Duodenal mucosa (tissue), 2 donors: ENCODE measurements at regions not wholly inside any gene's neighbourhood (a gene's known extent, or its start where the extent isn't known, plus 50 kb on each side); places are given as distances from the start of the nearest gene placed in this dataset.

Experiments
- H3K27ac ChIP-seq: one replicate; pipeline ENCODE4 v1.7.0; 2013; ENCODE audit warnings: low read depth, low read length
- H3K27me3 ChIP-seq, 2 donors: one replicate each; pipeline ENCODE4 v1.7.0; 2013; ENCODE audit warnings: low read length in 2 of 2, control low read depth in 1 of 2; ENCODE audit not compliant: insufficient read depth in 2 of 2, control insufficient read depth in 1 of 2
- H3K36me3 ChIP-seq, 2 donors: one replicate each; pipeline ENCODE4 v1.7.0; 2013; ENCODE audit warnings: low read length in 2 of 2, control low read depth in 1 of 2; ENCODE audit not compliant: insufficient read depth in 2 of 2, control insufficient read depth in 1 of 2
- H3K4me1 ChIP-seq, 2 donors: one replicate each; pipeline ENCODE4 v1.7.0; 2013; ENCODE audit warnings: low read length in 2 of 2, control low read depth in 1 of 2; ENCODE audit not compliant: insufficient read depth in 2 of 2, control insufficient read depth in 1 of 2
- H3K4me3 ChIP-seq, 2 donors: one replicate each; pipeline ENCODE4 v1.7.0; 2013; ENCODE audit warnings: low read length in 2 of 2, low read depth in 1 of 2
- H3K9ac ChIP-seq, 2 donors: one replicate each; pipeline ENCODE4 v1.7.0; 2013; ENCODE audit warnings: low read length in 2 of 2, low read depth in 1 of 2
- H3K9me3 ChIP-seq, 2 donors: one replicate each; pipeline ENCODE4 v1.7.0; 2013; ENCODE audit warnings: low read length in 2 of 2, control low read depth in 1 of 2; ENCODE audit not compliant: control insufficient read depth in 1 of 2

DNA sequence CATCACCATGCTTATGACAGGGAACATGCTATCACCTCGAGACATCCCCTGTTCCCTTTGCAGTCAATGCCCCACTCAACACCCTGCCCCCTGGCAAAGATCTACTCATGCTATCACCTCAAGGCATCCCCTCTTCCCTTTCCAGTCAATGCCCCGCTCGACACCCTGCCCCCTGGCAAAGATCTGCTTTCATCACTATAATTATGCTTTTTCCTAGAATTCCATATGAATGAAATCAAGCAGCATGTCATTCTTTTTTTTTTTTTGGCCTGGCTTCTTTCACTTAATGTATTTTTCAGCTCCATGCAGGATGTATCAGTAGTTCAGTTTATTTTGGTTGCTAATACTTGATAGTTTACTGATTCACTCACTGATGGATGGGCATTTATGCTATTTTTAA lies 554.9 kb downstream of the CDH26 start:
- Histone ChIP-seq H3K36me3 (no peaks in the 10 kb centered on the region), H3K9ac (no peak overlapping the region), H3K4me3 (no peak overlapping the region), H3K27me3 (no peaks in the 10 kb centered on the region), H3K9me3 (no peaks in the 10 kb centered on the region), H3K4me1 (no peaks in the 10 kb centered on the region), H3K27ac (no peak overlapping the region)

DNA sequence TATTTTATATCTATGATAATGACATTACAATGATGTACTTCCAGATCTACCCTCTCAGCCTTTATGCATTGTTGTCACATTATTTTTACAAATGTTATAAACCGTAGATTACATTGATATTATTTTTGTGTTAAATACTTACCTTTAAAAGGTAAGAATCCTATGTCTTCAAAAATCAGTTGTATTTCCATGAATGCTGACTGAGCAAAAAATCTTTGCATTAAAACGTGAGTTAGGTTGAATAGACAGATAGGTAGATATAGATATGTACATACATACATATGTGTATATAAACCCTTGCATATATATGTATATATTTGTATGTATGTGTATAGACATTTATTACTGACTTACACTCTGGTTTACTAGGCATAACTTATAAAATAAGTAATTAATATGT lies 558.2 kb downstream of the CDH26 start:
- Histone ChIP-seq H3K4me1 (no peaks in the 10 kb centered on the region), H3K9ac (no peak overlapping the region), H3K36me3 (no peaks in the 10 kb centered on the region), H3K27me3 (no peaks in the 10 kb centered on the region), H3K9me3 (no peaks in the 10 kb centered on the region), H3K4me3 (no peak overlapping the region), H3K27ac (no peak overlapping the region)

DNA sequence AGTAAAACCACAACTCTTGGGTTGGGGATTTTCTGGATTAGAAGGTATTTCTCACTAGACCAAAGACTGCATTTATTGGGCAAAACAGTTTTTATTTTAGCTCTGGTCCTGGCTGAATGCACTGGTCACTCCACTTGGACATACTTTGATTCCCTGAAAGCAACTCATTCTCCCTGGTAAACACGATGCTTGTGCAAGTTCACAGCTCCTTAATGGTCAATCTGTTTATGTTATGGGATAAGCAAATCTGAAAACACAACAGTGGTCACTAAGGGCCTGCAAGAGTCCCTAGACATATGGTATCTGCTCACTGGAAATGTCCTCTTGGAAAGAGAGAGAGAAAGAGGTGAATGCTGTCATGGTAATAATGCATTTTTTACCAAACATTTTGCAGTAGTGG lies 559.8 kb downstream of the CDH26 start:
- Histone ChIP-seq H3K9ac (no peak overlapping the region), H3K4me3 (no peak overlapping the region), H3K9me3 (no peaks in the 10 kb centered on the region), H3K27me3 (no peaks in the 10 kb centered on the region), H3K36me3 (no peaks in the 10 kb centered on the region), H3K27ac (no peak overlapping the region), H3K4me1 (no peaks in the 10 kb centered on the region)

DNA sequence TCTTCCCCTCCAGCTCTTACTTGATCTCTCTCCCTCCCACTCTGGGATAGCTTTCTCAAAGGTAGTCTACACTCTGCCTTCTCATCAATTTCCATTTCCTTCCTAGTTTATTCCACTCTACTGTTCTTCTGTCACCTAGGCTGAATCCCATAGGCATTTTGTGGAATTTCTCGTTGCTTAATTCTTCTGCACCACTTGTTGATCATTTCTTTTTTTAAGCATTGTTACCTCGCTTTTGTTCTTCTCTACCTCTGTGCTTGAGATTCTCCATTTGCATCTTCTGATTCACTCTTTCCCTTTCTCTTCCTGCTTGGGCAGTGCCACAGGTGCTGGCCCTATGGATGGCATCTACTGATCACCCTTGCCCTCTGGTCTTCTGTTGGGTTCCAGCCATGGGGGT lies 567.2 kb downstream of the CDH26 start:
- Histone ChIP-seq H3K27ac (no peak overlapping the region), H3K4me1 (no peaks in the 10 kb centered on the region), H3K9ac (no peak overlapping the region), H3K4me3 (no peak overlapping the region), H3K9me3 (no peaks in the 10 kb centered on the region), H3K27me3 (no peaks in the 10 kb centered on the region), H3K36me3 (no peaks in the 10 kb centered on the region)

DNA sequence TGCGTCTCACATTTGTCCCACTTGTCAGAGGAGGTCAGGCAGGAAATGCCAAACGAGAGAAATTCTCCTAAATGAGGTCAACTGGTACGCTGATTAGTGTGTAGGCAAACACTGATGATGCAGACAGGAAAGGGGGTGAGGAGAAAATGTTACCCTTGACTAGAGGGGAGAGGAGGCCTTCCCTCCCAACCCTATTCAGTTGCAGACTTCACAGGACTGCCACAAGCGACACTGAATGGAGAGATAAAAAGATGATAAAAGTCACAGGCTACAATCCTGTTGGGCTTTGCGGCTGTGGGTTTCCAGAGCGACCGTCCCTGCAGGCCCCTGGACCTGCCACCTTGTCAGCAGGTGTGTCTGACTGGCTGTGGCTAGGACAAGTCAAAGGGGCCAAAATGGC lies 569.4 kb downstream of the CDH26 start:
- Histone ChIP-seq H3K9ac (no peak overlapping the region), H3K4me3 (no peak overlapping the region), H3K4me1 (no peaks in the 10 kb centered on the region), H3K27ac (no peak overlapping the region), H3K9me3 (no peaks in the 10 kb centered on the region), H3K36me3 (no peaks in the 10 kb centered on the region), H3K27me3 (no peaks in the 10 kb centered on the region)

DNA sequence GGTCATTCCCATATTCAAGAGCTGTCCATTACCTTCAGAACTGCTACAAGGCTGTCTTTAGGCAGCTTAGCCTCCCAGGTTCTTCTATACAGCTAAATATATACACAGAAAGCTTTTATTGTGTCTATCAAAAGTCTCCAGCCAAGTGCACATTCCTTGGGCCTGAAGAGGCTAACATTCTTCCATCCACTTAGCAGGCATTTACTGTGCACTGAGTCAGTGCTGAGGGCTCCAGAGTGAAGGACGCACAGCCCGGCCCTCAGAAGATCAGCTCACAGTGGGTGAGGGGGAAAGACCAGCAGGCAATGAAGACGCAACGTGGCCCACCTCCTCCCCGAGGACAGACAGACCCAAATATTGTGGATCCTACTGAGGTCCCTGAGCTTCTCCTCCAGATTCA lies 569.9 kb downstream of the CDH26 start:
- H3K9me3 ChIP-seq: no peaks in the 10 kb centered on the region
- H3K36me3 ChIP-seq: no peaks in the 10 kb centered on the region
- H3K27ac ChIP-seq: no peak overlapping the region
- H3K9ac ChIP-seq: no peak overlapping the region
- H3K4me1 ChIP-seq: no peaks in the 10 kb centered on the region
- H3K4me3 ChIP-seq: no peak overlapping the region
- H3K27me3 ChIP-seq: no peaks in the 10 kb centered on the region

DNA sequence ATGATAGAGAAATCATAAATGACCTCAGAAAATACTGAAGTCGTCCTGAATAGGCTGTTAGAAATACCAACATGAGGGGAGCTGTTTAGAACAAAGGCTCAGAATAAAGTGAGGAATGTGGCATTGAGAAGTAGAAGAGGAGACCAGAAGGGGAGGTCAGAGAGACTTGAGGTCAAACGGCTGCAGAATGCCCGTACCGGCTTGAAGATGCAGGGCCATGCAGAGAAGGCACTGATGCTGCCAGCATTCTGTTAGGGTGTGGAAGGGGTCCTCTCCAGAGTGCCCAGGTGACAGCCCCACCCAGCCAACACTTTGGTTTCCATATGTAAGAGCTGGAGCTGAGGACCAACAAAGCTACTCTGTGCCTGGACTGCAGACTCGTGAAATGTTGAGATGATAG lies 570.9 kb downstream of the CDH26 start:
- Histone ChIP-seq H3K27ac (no peak overlapping the region), H3K4me1 (no peaks in the 10 kb centered on the region), H3K27me3 (no peaks in the 10 kb centered on the region), H3K9me3 (no peaks in the 10 kb centered on the region), H3K9ac (no peak overlapping the region), H3K36me3 (no peaks in the 10 kb centered on the region), H3K4me3 (no peak overlapping the region)

DNA sequence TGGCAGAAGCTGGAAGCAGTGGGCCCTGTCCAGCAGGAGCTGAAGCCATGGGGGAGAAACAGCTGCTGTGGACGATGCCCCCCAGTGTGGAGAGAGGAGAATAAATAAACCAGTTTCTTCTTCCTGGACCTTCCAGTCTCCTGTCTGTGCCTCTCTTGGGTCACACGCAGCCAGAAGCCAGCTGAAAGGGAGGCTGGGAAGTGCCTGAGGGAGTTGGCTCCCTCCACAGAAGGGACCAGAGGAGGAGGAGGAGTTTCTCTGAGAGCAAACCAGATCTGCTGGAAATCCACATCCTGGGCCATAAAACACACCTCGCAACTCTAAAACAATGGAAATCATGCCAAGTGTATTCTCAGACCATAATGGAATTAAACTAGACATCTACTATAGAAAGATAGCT lies 577.0 kb downstream of the CDH26 start:
- Histone ChIP-seq H3K9ac (no peak overlapping the region), H3K4me1 (no peaks in the 10 kb centered on the region), H3K27ac (no peak overlapping the region), H3K4me3 (no peak overlapping the region), H3K9me3 (no peaks in the 10 kb centered on the region), H3K36me3 (no peaks in the 10 kb centered on the region), H3K27me3 (no peaks in the 10 kb centered on the region)

DNA sequence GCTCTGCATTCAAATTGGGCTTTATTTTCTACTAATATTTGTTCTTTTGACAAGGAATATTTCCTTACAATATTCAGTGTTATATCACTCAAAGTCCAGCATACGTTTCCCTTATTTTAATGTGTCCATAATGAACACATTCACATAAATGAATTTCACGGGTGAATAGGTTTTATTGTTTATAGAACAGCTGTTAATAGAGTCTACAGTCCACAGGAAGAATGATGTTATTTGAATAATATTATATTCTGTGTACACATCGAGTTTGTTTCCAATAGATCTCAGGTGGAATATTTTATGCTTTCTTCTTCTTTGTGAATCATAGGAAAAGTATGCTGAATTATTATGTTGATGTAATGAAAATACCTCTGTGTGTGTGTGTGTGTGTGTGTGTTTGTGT lies 582.4 kb downstream of the CDH26 start:
- Histone ChIP-seq H3K9me3 (no peaks in the 10 kb centered on the region), H3K4me3 (no peak overlapping the region), H3K27ac (no peak overlapping the region), H3K36me3 (no peaks in the 10 kb centered on the region), H3K27me3 (no peaks in the 10 kb centered on the region), H3K9ac (no peak overlapping the region), H3K4me1 (no peaks in the 10 kb centered on the region)

DNA sequence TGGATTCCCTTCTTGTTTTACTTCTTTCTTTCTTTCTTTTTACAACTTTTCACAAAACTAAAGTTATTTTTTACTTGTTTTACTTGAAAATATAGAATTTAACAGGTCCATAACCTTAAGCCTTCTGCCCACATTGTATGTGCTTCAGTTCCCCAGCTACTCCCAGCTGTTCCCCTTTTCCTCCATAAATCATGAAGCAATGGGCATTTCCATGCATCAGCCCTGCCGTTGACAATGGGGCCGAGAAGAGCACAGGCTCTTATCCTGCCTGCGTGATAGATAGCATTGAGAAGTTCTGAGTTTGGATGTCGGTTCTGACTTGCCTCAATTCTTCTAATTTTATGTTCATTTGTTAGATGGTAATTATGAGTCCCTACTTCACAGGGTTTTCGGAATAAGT lies 583.8 kb downstream of the CDH26 start:
- Histone ChIP-seq H3K4me3 (no peak overlapping the region), H3K9ac (no peak overlapping the region), H3K9me3 (no peaks in the 10 kb centered on the region), H3K27me3 (no peaks in the 10 kb centered on the region), H3K36me3 (no peaks in the 10 kb centered on the region), H3K27ac (no peak overlapping the region), H3K4me1 (no peaks in the 10 kb centered on the region)

DNA sequence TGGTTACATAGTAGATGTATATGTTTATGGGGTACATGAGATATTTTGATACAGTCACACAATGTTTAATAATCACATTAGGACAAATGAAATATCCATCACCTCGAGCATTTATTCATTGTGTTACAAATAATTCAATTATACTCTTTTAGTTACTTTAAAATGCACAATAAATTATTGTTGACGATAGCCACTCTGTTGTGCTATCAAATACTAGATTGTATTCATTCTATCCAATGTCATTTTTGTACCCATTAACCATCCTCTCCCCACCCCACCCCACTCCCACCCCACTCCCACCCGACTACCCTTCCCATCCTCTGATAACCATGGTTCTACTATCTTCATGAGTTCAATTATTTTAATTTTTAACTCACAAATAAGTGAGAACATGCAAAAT lies 585.4 kb downstream of the CDH26 start:
- Histone ChIP-seq H3K9me3 (no peaks in the 10 kb centered on the region), H3K27ac (no peak overlapping the region), H3K9ac (no peak overlapping the region), H3K4me1 (no peaks in the 10 kb centered on the region), H3K27me3 (no peaks in the 10 kb centered on the region), H3K36me3 (no peaks in the 10 kb centered on the region), H3K4me3 (no peak overlapping the region)
